HepG2 (cell line): ENCODE measurements at regions not wholly inside any gene's neighbourhood (a gene's known extent, or its start where the extent isn't known, plus 50 kb on each side); places are given as distances from the start of the nearest gene placed in this dataset.

ENCODE experiments used
- ATAC-seq: fragments of 200-7000 bp; cut with Tn5 transposase; 3 replicates; pipeline ENCODE4 v1.9.1; 2020; ENCODE audit warnings: mild to moderate bottlenecking, moderate library complexity
- BruUV-seq: library from RNA; stranded (reverse); fragments of 400-500 nt; replicated peaks from 2 replicates; lab custom pipeline; 2021; lab: Mats Ljungman, UMichigan
- CTCF ChIA-PET: fragments of 300-600 bp; formaldehyde crosslinking; extraction: SDS; loops from one replicate; lab custom pipeline; 2021; ENCODE audit warnings: low total read pairs, inconsistent platforms, low intra/inter-chr PET ratio; lab: Yijun Ruan, JAX
- POLR2A ChIA-PET: fragments of 350-600 bp; sonication (Branson Sonifier 250); formaldehyde crosslinking; loops from one replicate; lab custom pipeline; 2020; ENCODE audit warnings: antibody characterized with exemption, inconsistent platforms; lab: Yijun Ruan, JAX
- DNase-seq: peaks from one replicate; pipeline ENCODE4 v3.0.0-alpha.2; 2015; ENCODE audit warnings: low spot score
- FAIRE-seq: peaks from 3 replicates; lab custom pipeline; 2011; peaks lifted over from hg19 to GRCh38; lab: Jason Lieb, UNC
- H2AFZ ChIP-seq: one replicate; pipeline ENCODE4 v1.6.1; 2011; ENCODE audit warnings: low read length, inconsistent platforms
- H3K27ac ChIP-seq: fragments of 300-600 bp; 3 replicates; pipeline ENCODE4 v1.8.0; 2011; ENCODE audit warnings: mixed run types, mild to moderate bottlenecking, mixed read lengths, low read length, inconsistent platforms; ENCODE audit not compliant: insufficient read depth; ENCODE audit errors: extremely low read length
- H3K27me3 ChIP-seq, 2 experiments: fragments of 200-600 bp in 1 of 2; 2 replicates in 1 of 2; 3 replicates in 1 of 2; pipeline versions ENCODE4 v1.6.0 to v1.8.0; 2011; ENCODE audit warnings: low read length in 2 of 2, mild to moderate bottlenecking in 2 of 2, moderate library complexity in 2 of 2, inconsistent platforms in 1 of 2; ENCODE audit not compliant: insufficient read depth in 2 of 2, control insufficient read depth in 1 of 2
- H3K36me3 ChIP-seq, 2 experiments: fragments of 200-600 bp in 1 of 2; replicated peaks in 1 of 2; 2 replicates in 1 of 2; 3 replicates in 1 of 2; pipeline versions ENCODE4 v1.5.1 to v1.8.0; 2011; ENCODE audit warnings: low read length in 2 of 2, inconsistent platforms in 1 of 2; ENCODE audit not compliant: insufficient read depth in 2 of 2, control insufficient read depth in 1 of 2
- H3K4me1 ChIP-seq: 2 replicates; pipeline ENCODE4 v1.5.1; 2012; ENCODE audit warnings: low read length, inconsistent platforms; ENCODE audit not compliant: insufficient read depth
- H3K4me2 ChIP-seq: 2 replicates; pipeline ENCODE4 v1.6.0; 2011; ENCODE audit warnings: low read depth, low read length, inconsistent platforms
- H3K4me3 ChIP-seq, 3 experiments: fragments of 200-600 bp in 1 of 3; sonication (generic), shearing (Covaris generic) in 1 of 3; replicated peaks in 1 of 3; 2 replicates each; pipeline ENCODE4 v1.5.1; 2011 to 2016; ENCODE audit warnings: low read length in 3 of 3, inconsistent platforms in 2 of 3, low read depth in 2 of 3, mild to moderate bottlenecking in 2 of 3, control low read depth in 1 of 3, mixed read lengths in 1 of 3; ENCODE audit not compliant: insufficient read depth in 1 of 3
- H3K79me2 ChIP-seq: one replicate; pipeline ENCODE4 v1.6.1; 2011; ENCODE audit warnings: low read length, inconsistent platforms; ENCODE audit not compliant: insufficient read depth
- H3K9ac ChIP-seq: 2 replicates; pipeline ENCODE4 v1.6.0; 2011; ENCODE audit warnings: mild to moderate bottlenecking, low read depth, low read length, inconsistent platforms; ENCODE audit not compliant: insufficient read depth
- H3K9me3 ChIP-seq: 2 replicates; pipeline ENCODE4 v1.5.1; 2012; ENCODE audit warnings: mild to moderate bottlenecking, low read length
- H4K20me1 ChIP-seq: 2 replicates; pipeline ENCODE4 v1.6.0; 2011; ENCODE audit warnings: inconsistent platforms, mild to moderate bottlenecking, low read length, moderate library complexity; ENCODE audit not compliant: insufficient read depth
- CREB1 ChIP-seq, 2 experiments: fragments of 450-650 bp in 1 of 2; IDR thresholded peaks; 2 replicates each; pipeline ENCODE4 v1.6.1; 2016 to 2017; ENCODE audit warnings: control low read depth in 1 of 2, mild to moderate bottlenecking in 1 of 2, missing compliant biosample characterization in 1 of 2, missing genetic modification characterization in 1 of 2
- FOSL2 ChIP-seq: sonication (generic); formaldehyde crosslinking; IDR thresholded peaks from 2 replicates; pipeline ENCODE4 v1.4.0; 2020; ENCODE audit warnings: missing genetic modification reagents
- HMG20A ChIP-seq: IDR thresholded peaks from 2 replicates; pipeline ENCODE4 v1.6.1; 2016; ENCODE audit warnings: borderline replicate concordance
- MAFK ChIP-seq, 2 experiments: IDR thresholded peaks in 1 of 2; conservative IDR thresholded peaks in 1 of 2; 2 replicates each; pipeline ENCODE4 v1.6.1; 2011; ENCODE audit warnings: improper control_type of control experiment in 2 of 2, low read length in 2 of 2
- PAWR ChIP-seq: sonication (generic); formaldehyde crosslinking; IDR thresholded peaks from 2 replicates; pipeline ENCODE4 v1.4.0; 2020; ENCODE audit warnings: missing genetic modification reagents, mild to moderate bottlenecking, borderline replicate concordance
- ZBTB21 ChIP-seq: sonication (generic); formaldehyde crosslinking; IDR thresholded peaks from 2 replicates; pipeline ENCODE4 v1.4.0; 2020; ENCODE audit warnings: missing genetic modification reagents
- ZNF142 ChIP-seq: sonication (generic); formaldehyde crosslinking; IDR thresholded peaks from 2 replicates; pipeline ENCODE4 v1.4.0; 2020; ENCODE audit warnings: missing genetic modification reagents
- ZSCAN22 ChIP-seq: sonication (generic); formaldehyde crosslinking; IDR thresholded peaks from 2 replicates; pipeline ENCODE4 v1.4.0; 2020; ENCODE audit warnings: mild to moderate bottlenecking, missing genetic modification reagents
- WGBS: methylation state at CpG from one replicate; pipeline ENCODE4 v1.1.6; 2017; ENCODE audit warnings: low lambda C conversion rate; 5-methylcytosine and 5-hydroxymethylcytosine counted together
- in situ Hi-C: cut with HindIII; loops from 2 replicates; pipeline ENCODE4 v1.10.0; 2017; ENCODE audit warnings: low pct_unique_long_range_greater_than_20kb; ENCODE audit not compliant: extremely low pct_ligation_motif_present
- intact Hi-C: fragments of 100-400 bp; cut with micrococcal nuclease; formaldehyde crosslinking; loops from one replicate; pipeline ENCODE4 v1.10.0; 2022; ENCODE audit not compliant: unreplicated experiment

GRCh38 chr2:2528846-2529245 lies 197.8 kb upstream of the MYT1L start (continued):
- TF ChIP-seq PAWR (CRISPR knock-in tag) (no peak), ZNF142 (no peak), ZSCAN22 (CRISPR knock-in tag) (no peak)

- Histone ChIP-seq H3K27me3 (peaks cover 0 to 12% of the 10 kb centered on the region in 2 experiments; a peak in 3 of 5 replicates), H3K9me3 (no peaks in the 10 kb centered on the region), H3K4me3 (no peak overlapping the region), H3K36me3 (no peaks in the 10 kb centered on the region), H3K27ac (no peak overlapping the region), H3K4me1 (no peaks in the 10 kb centered on the region), H3K4me2 (no peak overlapping the region), H4K20me1 (no peaks in the 10 kb centered on the region), H3K79me2 (no peaks in the 10 kb centered on the region), H3K9ac (no peak overlapping the region), H2AFZ (no peak overlapping the region)
- DNase-seq (no peak), ATAC-seq (no peak), FAIRE-seq (no peak)
- TF ChIP-seq HMG20A (CRISPR knock-in tag) (no peak), MAFK (conservative IDR thresholded peaks at IDR 0.05 in 1 of 2, IDR thresholded peaks at IDR 0.05 in 1 of 2; ENCODE audit: low read length in 2 of 2) (0 out of 4 replicates have a peak, but pooled peaks of 1 of the 2 experiments have one; percentile 6), ZBTB21 (CRISPR knock-in tag) (peak; percentile 75), FOSL2 (CRISPR knock-in tag) (peak; percentile 45; the same call in 1 of the 2 replicates), CREB1 (IDR thresholded peaks at IDR 0.05) (peak; percentile 71), CREB1 (CRISPR knock-in tag; IDR thresholded peaks at IDR 0.05) (no peak)
- 19% methylated on average over 6 of the region's 6 CpGs for WGBS
- ChIA-PET CTCF (no interaction called here), POLR2A (no interaction called here)
- intact Hi-C loops (no loop called here), in situ Hi-C loops (no loop called here)
- BruUV-seq, result no TSS peak
Observed at GRCh38 chr2:2527148-2527547, 196.1 kb upstream of the MYT1L start.
